HCT116 (cell line): ENCODE measurements at regions not wholly inside any gene's neighbourhood (a gene's known extent, or its start where the extent isn't known, plus 50 kb on each side); places are given as distances from the start of the nearest gene placed in this dataset.

ENCODE experiments used
- ATAC-seq: fragments of 200-7000 bp; cut with Tn5 transposase; 2 replicates; pipeline ENCODE4 v1.9.1; 2020; ENCODE audit warnings: mild to moderate bottlenecking, moderate library complexity
- BruUV-seq: library from RNA; stranded (reverse); fragments of 400-500 nt; replicated peaks from 2 replicates; lab custom pipeline; 2021; lab: Mats Ljungman, UMichigan
- CTCF ChIA-PET: fragments of 300-600 bp; sonication (Branson Sonifier 250); formaldehyde crosslinking; loops from one replicate; lab custom pipeline; 2021; ENCODE audit warnings: antibody characterized with exemption; lab: Charles Lee
- POLR2A ChIA-PET: fragments of 300-600, 350-600 bp; sonication (Branson Sonifier 250); formaldehyde crosslinking; loops from one replicate; lab custom pipeline; 2021; ENCODE audit warnings: antibody characterized with exemption; lab: Charles Lee
- RAD21 ChIA-PET, 2 experiments: fragments of 300-600 bp; sonication (Branson Sonifier 250); formaldehyde crosslinking; loops; one replicate each; lab custom pipeline; 2023; ENCODE audit warnings: low total read pairs in 2 of 2; ENCODE audit not compliant: uncharacterized antibody in 2 of 2, unreplicated experiment in 2 of 2, low non-redundant PET in 1 of 2; lab: Charles Lee
- DNase-seq: peaks from one replicate; pipeline ENCODE4 v3.0.0-alpha.2; 2010; ENCODE audit warnings: low read depth, low spot score
- H2AFZ ChIP-seq: fragments of 200-600 bp; shearing (Covaris generic), sonication (generic); 2 replicates; pipeline ENCODE4 v1.6.1; 2017; ENCODE audit warnings: low read depth, mixed run types, mixed read lengths, antibody characterized with exemption, low read length; ENCODE audit not compliant: poor library complexity, severe bottlenecking
- H3K27ac ChIP-seq: 2 replicates; pipeline ENCODE4 v1.5.1; 2012; ENCODE audit warnings: low read depth, low read length
- H3K27me3 ChIP-seq: fragments of 200-600 bp; sonication (generic); 2 replicates; pipeline ENCODE4 v1.6.1; 2016; ENCODE audit warnings: mixed run types, low read length, mixed read lengths; ENCODE audit not compliant: insufficient read depth
- H3K36me3 ChIP-seq, 2 experiments: fragments of 200-500 bp in 1 of 2; fragments of 200-600 bp in 1 of 2; sonication (Bioruptor generic) in 1 of 2; sonication (generic) in 1 of 2; 2 replicates each; pipeline versions ENCODE4 v1.5.1 to v1.6.1; 2014 to 2016; ENCODE audit warnings: low read length in 2 of 2, inconsistent platforms in 1 of 2, mixed read lengths in 1 of 2, mixed run types in 1 of 2; ENCODE audit not compliant: insufficient read depth in 2 of 2, control insufficient read depth in 1 of 2
- H3K4me1 ChIP-seq, 2 experiments: fragments of 200-600 bp in 1 of 2; sonication (generic) in 1 of 2; 2 replicates each; pipeline versions ENCODE4 v1.5.1 to v1.6.1; 2012 to 2017; ENCODE audit warnings: low read length in 2 of 2, inconsistent platforms in 1 of 2, mild to moderate bottlenecking in 1 of 2, mixed read lengths in 1 of 2, mixed run types in 1 of 2, moderate library complexity in 1 of 2; ENCODE audit not compliant: insufficient read depth in 2 of 2, control insufficient read depth in 1 of 2
- H3K4me2 ChIP-seq: fragments of 200-600 bp; sonication (generic); 2 replicates; pipeline ENCODE4 v1.6.1; 2017; ENCODE audit warnings: mixed run types, low read length, mixed read lengths
- H3K4me3 ChIP-seq, 2 experiments: fragments of 200-600 bp in 1 of 2; sonication (generic) in 1 of 2; replicated peaks in 1 of 2; 2 replicates each; pipeline ENCODE4 v1.5.1; 2011 to 2016; ENCODE audit warnings: low read length in 2 of 2, control low read depth in 1 of 2, low read depth in 1 of 2, mild to moderate bottlenecking in 1 of 2, mixed read lengths in 1 of 2, mixed run types in 1 of 2
- H3K79me2 ChIP-seq: fragments of 200-600 bp; sonication (generic); 2 replicates; pipeline ENCODE4 v1.6.1; 2017; ENCODE audit warnings: mild to moderate bottlenecking, mixed run types, low read length, moderate library complexity, mixed read lengths; ENCODE audit not compliant: insufficient read depth
- H3K9ac ChIP-seq: fragments of 200-600 bp; sonication (generic); 2 replicates; pipeline ENCODE4 v1.6.1; 2016; ENCODE audit warnings: low read length, mixed read lengths
- H3K9me2 ChIP-seq: fragments of 200-600 bp; sonication (generic), shearing (Covaris generic); 2 replicates; pipeline ENCODE4 v1.6.1; 2017; ENCODE audit warnings: mixed run types, mild to moderate bottlenecking, moderate library complexity; ENCODE audit not compliant: insufficient read depth
- H3K9me3 ChIP-seq, 2 experiments: fragments of 200-500 bp in 1 of 2; fragments of 200-600 bp in 1 of 2; sonication (Bioruptor generic) in 1 of 2; sonication (generic) in 1 of 2; 2 replicates each; pipeline ENCODE4 v1.6.1; 2014 to 2017; ENCODE audit warnings: low read length in 2 of 2, mixed read lengths in 2 of 2, inconsistent platforms in 1 of 2, low read depth in 1 of 2, mild to moderate bottlenecking in 1 of 2, mixed run types in 1 of 2, moderate library complexity in 1 of 2; ENCODE audit not compliant: control insufficient read depth in 1 of 2, insufficient read depth in 1 of 2
- H4K20me1 ChIP-seq: fragments of 200-600 bp; sonication (generic), shearing (Covaris generic); 2 replicates; pipeline ENCODE4 v1.6.1; 2017; ENCODE audit warnings: mixed run types, mild to moderate bottlenecking, moderate library complexity; ENCODE audit not compliant: insufficient read depth
- ATF3 ChIP-seq: IDR thresholded peaks from 2 replicates; pipeline ENCODE4 v1.6.1; 2012
- CBX3 ChIP-seq: IDR thresholded peaks from 2 replicates; pipeline ENCODE4 v1.6.1; 2012; ENCODE audit warnings: low read depth
- CEBPB ChIP-seq: IDR thresholded peaks from 2 replicates; pipeline ENCODE4 v1.6.1; 2012; ENCODE audit warnings: low read depth
- CTCF ChIP-seq, 3 experiments: fragments of 200-600 bp in 1 of 3; sonication (generic) in 1 of 3; IDR thresholded peaks in 2 of 3; conservative IDR thresholded peaks in 1 of 3; 2 replicates each; pipeline ENCODE4 v1.5.1; 2012 to 2017; ENCODE audit warnings: low read depth in 2 of 3, low read length in 2 of 3, antibody characterized with exemption in 1 of 3, borderline replicate concordance in 1 of 3, control low read depth in 1 of 3, mild to moderate bottlenecking in 1 of 3, mixed read lengths in 1 of 3, mixed run types in 1 of 3, moderate library complexity in 1 of 3; ENCODE audit not compliant: insufficient read depth in 1 of 3
- EGR1 ChIP-seq: IDR thresholded peaks from 2 replicates; pipeline ENCODE4 v1.6.1; 2012; ENCODE audit warnings: low read depth
- ELF1 ChIP-seq: IDR thresholded peaks from 2 replicates; pipeline ENCODE4 v1.6.1; 2012; ENCODE audit warnings: low read depth, borderline replicate concordance
- FOSL1 ChIP-seq: IDR thresholded peaks from 2 replicates; pipeline ENCODE4 v1.6.1; 2012; ENCODE audit warnings: low read depth
- JUND ChIP-seq: IDR thresholded peaks from 2 replicates; pipeline ENCODE4 v1.6.1; 2012
- POLR2A ChIP-seq: IDR thresholded peaks from 2 replicates; pipeline ENCODE4 v1.7.0; 2011; ENCODE audit warnings: borderline replicate concordance; ENCODE audit not compliant: insufficient read depth, insufficient read length; ENCODE audit errors: extremely low read depth
- RAD21 ChIP-seq: IDR thresholded peaks from 2 replicates; pipeline ENCODE4 v1.6.1; 2012; ENCODE audit warnings: low read depth, mild to moderate bottlenecking
- SIN3A ChIP-seq: IDR thresholded peaks from 2 replicates; pipeline ENCODE4 v1.6.1; 2012; ENCODE audit warnings: low read depth
- SP1 ChIP-seq: IDR thresholded peaks from 2 replicates; pipeline ENCODE4 v1.6.1; 2012; ENCODE audit warnings: low read depth
- TCF7L2 ChIP-seq: IDR thresholded peaks from 2 replicates; pipeline ENCODE4 v1.7.0; 2011; ENCODE audit warnings: borderline replicate concordance, inconsistent platforms; ENCODE audit not compliant: insufficient read depth, insufficient read length; ENCODE audit errors: extremely low read depth
- YY1 ChIP-seq: IDR thresholded peaks from 2 replicates; pipeline ENCODE4 v1.6.1; 2011; ENCODE audit warnings: low read length, low read depth, moderate library complexity, mild to moderate bottlenecking; ENCODE audit not compliant: insufficient replicate concordance; ENCODE audit errors: extremely low read depth
- ZBTB33 ChIP-seq: IDR thresholded peaks from 2 replicates; pipeline ENCODE4 v1.6.1; 2011; ENCODE audit warnings: mild to moderate bottlenecking, low read length, moderate library complexity; ENCODE audit not compliant: insufficient replicate concordance; ENCODE audit errors: extremely low read depth
- ZFX ChIP-seq: fragments of 450-650 bp; IDR thresholded peaks from 2 replicates; pipeline ENCODE4 v1.6.1; 2017
- ZNF274 ChIP-seq: fragments of 200-500 bp; sonication (Bioruptor generic); IDR thresholded peaks from 2 replicates; pipeline ENCODE4 v1.6.1; 2014; ENCODE audit warnings: mild to moderate bottlenecking, low read depth, low read length, inconsistent platforms
- intact Hi-C: fragments of 100-400 bp; cut with micrococcal nuclease; formaldehyde crosslinking; loops from 2 replicates; pipeline ENCODE4 v1.10.0; 2022

GRCh38 chr1:199176713-199177112, 537.9 kb downstream of the PTPRC start:
- Histone ChIP-seq H3K4me3 (no peak overlapping the region), H3K27ac (no peak overlapping the region), H2AFZ (no peak overlapping the region), H3K9ac (no peak overlapping the region), H4K20me1 (no peaks in the 10 kb centered on the region), H3K4me2 (no peak overlapping the region), H3K4me1 (no peaks in the 10 kb centered on the region), H3K9me3 (no peaks in the 10 kb centered on the region), H3K79me2 (no peaks in the 10 kb centered on the region), H3K9me2 (0 out of 2 replicates have a peak, but pooled peaks cover 3% of the 10 kb centered on the region), H3K27me3 (no peaks in the 10 kb centered on the region), H3K36me3 (no peaks in the 10 kb centered on the region)
- ChIA-PET RAD21 (no interaction called here), CTCF (no interaction called here), POLR2A (no interaction called here)
- ATAC-seq (no peak), DNase-seq (no peak)
- TF ChIP-seq ZFX (no peak), JUND (no peak), ZBTB33 (no peak), RAD21 (no peak), ATF3 (no peak), SIN3A (no peak), ZNF274 (no peak), CBX3 (no peak), EGR1 (no peak), SP1 (no peak), CEBPB (no peak), CTCF (IDR thresholded peaks at IDR 0.05 in 2 of 3, conservative IDR thresholded peaks at IDR 0.05 in 1 of 3; ENCODE audit: borderline replicate concordance in 1 of 3, insufficient read depth in 1 of 3, low read depth in 2 of 3, low read length in 2 of 3) (no peak), FOSL1 (no peak), YY1 (no peak), POLR2A (no peak), TCF7L2 (no peak), ELF1 (no peak)
- intact Hi-C loops = no loop called here
- no TSS peak for BruUV-seq
